GM12874 (cell line): ENCODE measurements at regions not wholly inside any gene's neighbourhood (a gene's known extent, or its start where the extent isn't known, plus 50 kb on each side); places are given as distances from the start of the nearest gene placed in this dataset.

ENCODE experiments used
- CTCF ChIP-seq: IDR thresholded peaks from 2 replicates; pipeline ENCODE4 v1.5.1; 2011; ENCODE audit warnings: low read depth, mild to moderate bottlenecking, control low read depth, low read length, moderate library complexity; ENCODE audit not compliant: insufficient read depth

GRCh38 chr1:194078765-194079164 is 892.4 kb upstream of the B3GALT2 start:
- no peak for TF ChIP-seq CTCF

GRCh38 chr1:194076646-194077045 is 890.2 kb upstream of the B3GALT2 start:
- no peak for TF ChIP-seq CTCF

GRCh38 chr1:194073833-194074232 is 887.4 kb upstream of the B3GALT2 start:
- no peak for TF ChIP-seq CTCF

- no peak for TF ChIP-seq CTCF
Measured at GRCh38 chr1:194071205-194071604, 884.8 kb upstream of the B3GALT2 start.

GRCh38 chr1:194069831-194070218 is 883.4 kb upstream of the B3GALT2 start:
- TF ChIP-seq CTCF, result no peak

- TF ChIP-seq CTCF, result no peak
Measured at GRCh38 chr1:194069168-194069830, 882.9 kb upstream of the B3GALT2 start.

GRCh38 chr1:194068446-194069167 is 882.2 kb upstream of the B3GALT2 start:
- no peak for TF ChIP-seq CTCF
